Brain microvascular endothelial cell (primary cell): ENCODE measurements at regions not wholly inside any gene's neighbourhood (a gene's known extent, or its start where the extent isn't known, plus 50 kb on each side); places are given as distances from the start of the nearest gene placed in this dataset.
"Not testable (repeated sequence)": the region's sequence is repeated elsewhere in the genome, so short reads cannot be mapped to it uniquely, and the experiment has no call there.

Source experiments
- DNase-seq: peaks from one replicate; pipeline ENCODE4 v3.0.0-alpha.2; 2020
- H3K27ac ChIP-seq: fragments of 250-450 bp; sonication (Bioruptor Pico); 2 replicates; pipeline ENCODE4 v1.5.1; 2020; ENCODE audit warnings: mild to moderate bottlenecking, moderate library complexity
- H3K27me3 ChIP-seq: fragments of 250-450 bp; sonication (Bioruptor Pico); replicated peaks from 2 replicates; pipeline ENCODE4 v1.5.1; 2020; ENCODE audit warnings: mild to moderate bottlenecking
- H3K36me3 ChIP-seq: fragments of 250-450 bp; sonication (Bioruptor Pico); replicated peaks from 2 replicates; pipeline ENCODE4 v1.5.1; 2020; ENCODE audit warnings: mild to moderate bottlenecking
- H3K4me3 ChIP-seq: 2 replicates; pipeline ENCODE4 v1.5.1; 2011; ENCODE audit warnings: low read depth, mild to moderate bottlenecking, control low read depth, low read length, moderate library complexity
- in situ Hi-C: cut with HindIII; loops from 2 replicates; pipeline ENCODE4 v1.10.0; 2017; ENCODE audit warnings: low sequenced_read_pairs, low pct_ligation_motif_present
- TF ChIP-seq, protein P1 (sequence below): IDR thresholded peaks from 2 replicates; pipeline ENCODE4 v1.5.1; 2011; ENCODE audit warnings: low read depth, mild to moderate bottlenecking, moderate library complexity, low read length, control low read depth, inconsistent platforms; ENCODE audit errors: missing control alignments

DNA sequence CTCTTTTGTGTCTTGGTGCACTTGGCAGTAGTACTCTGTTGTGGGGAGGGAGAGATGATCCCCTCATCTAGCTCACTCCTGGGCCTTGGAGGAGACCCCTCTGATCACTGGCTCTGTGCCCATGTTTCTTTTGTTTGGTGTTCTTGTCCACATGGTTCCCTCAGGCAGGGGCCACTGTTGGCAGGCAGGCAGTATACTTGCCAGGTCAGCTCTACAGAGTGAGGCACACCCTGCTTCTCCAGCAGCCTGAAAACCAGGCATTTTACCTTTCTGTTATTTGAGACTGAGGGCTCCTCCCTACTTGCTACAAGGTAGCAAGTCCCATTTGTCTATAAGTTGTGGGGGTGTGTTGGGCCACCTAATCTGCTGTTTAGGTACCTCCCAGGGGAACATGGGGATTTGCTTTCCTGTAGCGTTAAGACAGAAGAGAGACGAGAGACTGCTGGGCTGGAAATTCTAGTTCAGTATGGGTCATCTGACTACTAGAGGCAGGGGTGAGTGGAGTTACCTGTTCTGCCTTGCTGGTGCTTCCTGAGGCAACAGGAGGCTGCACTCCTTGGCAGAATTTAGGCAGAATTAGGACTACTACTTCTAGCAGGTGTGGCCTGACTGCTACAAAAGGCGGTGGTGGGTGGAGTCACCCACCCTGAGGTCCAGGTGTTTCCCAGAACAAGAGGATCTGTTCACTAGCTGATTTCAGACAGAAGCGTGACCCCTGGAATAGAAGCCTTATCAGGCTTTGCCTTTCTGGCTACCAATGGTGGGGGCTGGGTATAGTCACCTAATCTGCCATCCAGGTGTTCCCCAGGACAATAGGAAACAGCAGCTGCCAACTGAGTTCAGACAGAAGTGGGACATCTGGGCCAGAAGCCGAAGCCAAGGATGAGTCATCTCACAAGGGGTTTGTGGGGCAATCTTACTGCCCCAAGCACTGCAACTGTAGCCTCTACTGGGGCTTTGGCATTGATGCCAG is 843.0 kb upstream of the ATXN8OS start:
- H3K27me3 ChIP-seq = no peaks in the 10 kb centered on the region
- in situ Hi-C loops = no loop called here
- no peak overlapping the region for H3K4me3 ChIP-seq
- H3K36me3 ChIP-seq = no peaks in the 10 kb centered on the region
- no peak overlapping the region for H3K27ac ChIP-seq
- TF ChIP-seq, protein P1, sequence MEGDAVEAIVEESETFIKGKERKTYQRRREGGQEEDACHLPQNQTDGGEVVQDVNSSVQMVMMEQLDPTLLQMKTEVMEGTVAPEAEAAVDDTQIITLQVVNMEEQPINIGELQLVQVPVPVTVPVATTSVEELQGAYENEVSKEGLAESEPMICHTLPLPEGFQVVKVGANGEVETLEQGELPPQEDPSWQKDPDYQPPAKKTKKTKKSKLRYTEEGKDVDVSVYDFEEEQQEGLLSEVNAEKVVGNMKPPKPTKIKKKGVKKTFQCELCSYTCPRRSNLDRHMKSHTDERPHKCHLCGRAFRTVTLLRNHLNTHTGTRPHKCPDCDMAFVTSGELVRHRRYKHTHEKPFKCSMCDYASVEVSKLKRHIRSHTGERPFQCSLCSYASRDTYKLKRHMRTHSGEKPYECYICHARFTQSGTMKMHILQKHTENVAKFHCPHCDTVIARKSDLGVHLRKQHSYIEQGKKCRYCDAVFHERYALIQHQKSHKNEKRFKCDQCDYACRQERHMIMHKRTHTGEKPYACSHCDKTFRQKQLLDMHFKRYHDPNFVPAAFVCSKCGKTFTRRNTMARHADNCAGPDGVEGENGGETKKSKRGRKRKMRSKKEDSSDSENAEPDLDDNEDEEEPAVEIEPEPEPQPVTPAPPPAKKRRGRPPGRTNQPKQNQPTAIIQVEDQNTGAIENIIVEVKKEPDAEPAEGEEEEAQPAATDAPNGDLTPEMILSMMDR = no peak
- no peak for DNase-seq

DNA sequence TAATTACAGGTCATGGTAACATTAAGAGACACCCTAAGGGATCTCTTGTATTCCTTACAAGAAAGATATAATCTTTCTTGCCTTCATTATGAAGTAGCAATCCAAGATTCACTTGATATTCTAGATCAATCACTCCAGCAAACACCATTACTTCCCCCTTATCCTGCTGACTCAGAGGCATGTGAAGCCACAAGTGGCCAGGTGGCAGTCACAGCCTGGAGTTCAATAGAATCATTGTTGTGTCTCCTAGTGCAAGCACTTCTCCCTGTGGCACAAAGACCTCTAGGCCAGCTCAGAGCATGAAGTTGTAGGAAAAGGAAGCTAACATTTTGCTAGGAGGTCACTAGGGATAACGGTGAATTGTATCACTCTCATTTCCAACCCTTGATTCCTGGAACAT is 864.3 kb upstream of the ATXN8OS start:
- Histone ChIP-seq H3K4me3 (no peak overlapping the region), H3K27me3 (no peaks in the 10 kb centered on the region), H3K27ac (no peak overlapping the region), H3K36me3 (no peaks in the 10 kb centered on the region)
- TF ChIP-seq, protein P1 = no peak
- DNase-seq = no peak
- in situ Hi-C loops = no loop called here

DNA sequence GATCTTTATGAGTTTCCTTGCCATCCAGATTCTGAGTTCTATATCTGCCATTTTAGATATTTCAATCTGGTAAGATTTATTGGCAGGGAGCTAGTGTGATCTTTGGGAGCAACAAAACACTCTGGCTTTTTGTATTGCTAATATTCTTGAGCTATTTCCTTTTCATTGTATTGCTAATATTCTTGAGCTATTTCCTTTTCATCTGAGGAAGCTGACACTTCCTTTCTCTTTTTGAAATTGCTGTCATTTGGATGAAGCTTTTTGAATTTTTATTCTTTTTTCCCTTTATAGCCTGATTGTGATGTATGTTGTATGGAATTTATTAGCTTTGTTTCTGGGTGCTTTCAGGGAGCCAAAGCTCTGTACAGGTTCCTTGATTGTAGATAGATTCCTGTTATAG is 873.5 kb upstream of the ATXN8OS start:
- Histone ChIP-seq H3K27me3 (no peaks in the 10 kb centered on the region), H3K36me3 (no peaks in the 10 kb centered on the region), H3K4me3 (no peak overlapping the region), H3K27ac (no peak overlapping the region)
- TF ChIP-seq, protein P1 = no peak
- in situ Hi-C loops = no loop called here
- DNase-seq = no peak

DNA sequence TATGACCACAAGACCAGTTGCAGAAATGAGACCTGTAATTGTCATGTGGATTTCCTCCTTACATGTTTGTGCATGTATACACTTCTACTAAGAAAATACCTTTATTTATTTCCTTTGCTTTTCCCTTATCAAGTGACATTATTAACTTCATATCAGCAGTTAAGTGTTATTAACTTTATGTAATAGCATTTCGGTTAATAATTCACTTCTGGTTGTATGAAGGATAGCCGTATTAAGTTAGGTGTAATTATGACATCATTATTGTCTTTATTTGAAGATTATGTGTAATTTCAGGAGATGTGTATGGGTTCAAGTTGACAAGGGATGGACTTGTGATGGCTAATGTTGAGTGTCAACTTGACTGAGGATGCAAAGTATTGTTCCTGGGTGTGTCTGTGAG is 881.2 kb upstream of the ATXN8OS start:
- in situ Hi-C loops = no loop called here
- no peak for DNase-seq
- Histone ChIP-seq H3K27me3 (no peaks in the 10 kb centered on the region), H3K36me3 (no peaks in the 10 kb centered on the region), H3K27ac (no peak overlapping the region), H3K4me3 (no peak overlapping the region)
- TF ChIP-seq, protein P1 = no peak

DNA sequence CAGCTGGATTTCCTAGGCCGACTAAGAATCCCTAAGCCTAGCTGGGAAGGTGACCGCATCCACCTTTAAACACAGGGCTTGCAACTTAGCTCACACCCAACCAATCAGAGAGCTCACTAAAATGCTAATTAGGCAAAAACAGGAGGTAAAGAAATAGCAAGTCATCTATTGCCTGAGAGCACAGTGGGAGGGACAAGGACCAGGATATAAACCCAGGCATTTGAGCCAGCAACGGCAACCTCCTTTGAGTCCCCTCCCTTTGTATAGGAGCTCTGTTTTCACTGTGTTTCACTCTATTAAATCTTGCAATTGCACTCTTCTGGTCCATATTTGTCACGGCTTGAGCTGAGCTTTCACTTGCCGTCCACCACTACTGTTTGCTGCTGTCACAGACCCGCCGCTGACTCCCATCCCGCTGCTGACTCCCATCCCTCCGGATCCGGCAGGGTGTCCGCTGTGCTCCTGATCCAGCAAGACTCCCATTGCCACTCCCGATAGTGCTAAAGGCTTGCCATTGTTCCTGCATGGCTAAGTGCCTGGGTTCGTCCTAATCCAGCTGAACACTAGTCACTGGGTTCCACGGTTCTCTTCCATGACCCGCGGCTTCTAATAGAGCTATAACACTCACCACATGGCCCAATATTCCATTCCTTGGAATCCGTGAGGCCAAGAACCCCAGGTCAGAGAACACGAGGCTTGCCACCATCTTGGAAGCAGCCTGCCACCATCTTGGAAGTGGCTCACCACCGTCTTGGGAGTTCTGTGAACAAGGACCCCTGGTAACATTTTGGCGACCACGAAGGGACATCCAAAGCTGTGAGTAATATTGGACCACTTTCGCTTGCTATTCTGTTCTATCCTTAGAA is 885.8 kb upstream of the ATXN8OS start:
- H3K27ac ChIP-seq, H3K36me3 ChIP-seq, DNase-seq, H3K4me3 ChIP-seq, H3K27me3 ChIP-seq, in situ Hi-C loops: not testable (repeated sequence)

DNA sequence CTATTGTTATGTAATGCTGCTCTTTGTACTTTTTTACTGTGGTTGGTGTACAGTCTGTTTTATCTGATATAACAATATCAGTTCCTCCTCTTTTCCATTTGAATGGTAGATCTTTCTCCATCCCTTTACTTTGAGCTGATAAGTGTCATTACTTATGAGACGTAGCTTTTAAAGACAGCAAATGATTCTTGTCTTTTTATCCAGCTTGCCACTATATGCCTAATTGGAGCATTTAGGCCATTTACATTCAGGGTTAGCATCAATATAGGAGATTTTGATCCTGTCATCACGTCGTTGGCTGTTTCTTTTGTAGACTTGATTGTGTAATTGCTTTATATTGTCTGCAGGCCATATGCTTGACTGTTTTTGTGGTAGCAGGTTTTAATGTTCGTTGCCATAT is 894.2 kb upstream of the ATXN8OS start:
- TF ChIP-seq, protein P1 = no peak
- no peak overlapping the region for H3K4me3 ChIP-seq
- H3K27me3 ChIP-seq = no peaks in the 10 kb centered on the region
- H3K36me3 ChIP-seq = no peaks in the 10 kb centered on the region
- no peak overlapping the region for H3K27ac ChIP-seq
- in situ Hi-C loops = no loop called here
- no peak for DNase-seq
